H9 (cell line): ENCODE measurements at regions not wholly inside any gene's neighbourhood (a gene's known extent, or its start where the extent isn't known, plus 50 kb on each side); places are given as distances from the start of the nearest gene placed in this dataset.

Experiments used
- DNase-seq: peaks from one replicate; pipeline ENCODE4 v3.0.0-alpha.2; 2017
- H2AFZ ChIP-seq: one replicate; pipeline ENCODE4 v1.6.1; 2013; ENCODE audit warnings: mild to moderate bottlenecking, low read length, control low read depth, moderate library complexity
- H2AK5ac ChIP-seq: 2 replicates; pipeline ENCODE4 v1.6.1; 2013; ENCODE audit warnings: low read length, control low read depth, mixed read lengths; ENCODE audit not compliant: insufficient read length
- H2BK120ac ChIP-seq: one replicate; pipeline ENCODE4 v1.6.1; 2013; ENCODE audit warnings: low read depth, mild to moderate bottlenecking, low read length, control low read depth, inconsistent platforms; ENCODE audit not compliant: poor library complexity, severe bottlenecking
- H2BK12ac ChIP-seq: 2 replicates; pipeline ENCODE4 v1.6.1; 2013; ENCODE audit warnings: low read length, control low read depth, mixed read lengths, low read depth; ENCODE audit not compliant: insufficient read length
- H2BK15ac ChIP-seq: 2 replicates; pipeline ENCODE4 v1.6.1; 2013; ENCODE audit warnings: low read depth, low read length, control low read depth
- H2BK20ac ChIP-seq: one replicate; pipeline ENCODE4 v1.6.1; 2013; ENCODE audit warnings: low read depth, mild to moderate bottlenecking, low read length, control low read depth, inconsistent platforms; ENCODE audit not compliant: poor library complexity, severe bottlenecking
- H2BK5ac ChIP-seq: 2 replicates; pipeline ENCODE4 v1.6.1; 2013; ENCODE audit warnings: low read length, control low read depth, mixed read lengths; ENCODE audit not compliant: insufficient read length
- H3K14ac ChIP-seq: 2 replicates; pipeline ENCODE4 v1.6.1; 2013; ENCODE audit warnings: low read length, control low read depth; ENCODE audit not compliant: insufficient read depth
- H3K18ac ChIP-seq: 2 replicates; pipeline ENCODE4 v1.6.1; 2013; ENCODE audit warnings: low read depth, mild to moderate bottlenecking, mixed read lengths, low read length, control low read depth; ENCODE audit not compliant: insufficient read length
- H3K23ac ChIP-seq: 2 replicates; pipeline ENCODE4 v1.6.1; 2013; ENCODE audit warnings: low read length, control low read depth, mixed read lengths, low read depth; ENCODE audit not compliant: insufficient read length
- H3K23me2 ChIP-seq: 2 replicates; pipeline ENCODE4 v1.6.1; 2013; ENCODE audit warnings: low read depth, mild to moderate bottlenecking, mixed read lengths, low read length, control low read depth; ENCODE audit not compliant: insufficient read length, poor library complexity, severe bottlenecking
- H3K27ac ChIP-seq: 2 replicates; pipeline ENCODE4 v1.5.1; 2013; ENCODE audit warnings: low read length, control low read depth, mixed read lengths, low read depth; ENCODE audit not compliant: insufficient read length
- H3K27me3 ChIP-seq: 2 replicates; pipeline ENCODE4 v1.6.1; 2013; ENCODE audit warnings: low read length, control low read depth, inconsistent platforms; ENCODE audit not compliant: insufficient read depth
- H3K4ac ChIP-seq: 2 replicates; pipeline ENCODE4 v1.6.1; 2013; ENCODE audit warnings: low read depth, mild to moderate bottlenecking, control low read depth, inconsistent platforms, low read length, moderate library complexity
- H3K4me1 ChIP-seq: 2 replicates; pipeline ENCODE4 v1.6.1; 2013; ENCODE audit warnings: low read length, control low read depth, inconsistent platforms; ENCODE audit not compliant: insufficient read depth
- H3K4me2 ChIP-seq: 2 replicates; pipeline ENCODE4 v1.6.1; 2013; ENCODE audit warnings: low read length, control low read depth, mixed read lengths; ENCODE audit not compliant: insufficient read length, insufficient read depth
- H3K56ac ChIP-seq: 2 replicates; pipeline ENCODE4 v1.6.1; 2013; ENCODE audit warnings: low read depth, mild to moderate bottlenecking, mixed read lengths, low read length, control low read depth; ENCODE audit not compliant: insufficient read length
- H3K79me1 ChIP-seq: 2 replicates; pipeline ENCODE4 v1.6.1; 2013; ENCODE audit warnings: low read depth, mild to moderate bottlenecking, moderate library complexity, low read length, control low read depth, inconsistent platforms; ENCODE audit not compliant: insufficient read depth, poor library complexity, severe bottlenecking
- H3K79me2 ChIP-seq: 2 replicates; pipeline ENCODE4 v1.6.1; 2013; ENCODE audit warnings: low read length, control low read depth, inconsistent platforms; ENCODE audit not compliant: insufficient read depth
- H3K9ac ChIP-seq: 2 replicates; pipeline ENCODE4 v1.6.1; 2013; ENCODE audit warnings: low read length, control low read depth, mixed read lengths; ENCODE audit not compliant: insufficient read length; ENCODE audit errors: extremely low read depth
- H3K9me3 ChIP-seq: one replicate; pipeline ENCODE4 v1.6.1; 2013; ENCODE audit warnings: low read depth, low read length, inconsistent platforms; ENCODE audit not compliant: control insufficient read depth
- H3T11ph ChIP-seq: one replicate; pipeline ENCODE4 v1.6.1; 2013; ENCODE audit warnings: mild to moderate bottlenecking, low read length, control low read depth, inconsistent platforms
- H4K20me1 ChIP-seq: one replicate; pipeline ENCODE4 v1.6.1; 2013; ENCODE audit not compliant: control insufficient read depth, insufficient read length, insufficient read depth
- H4K5ac ChIP-seq: 2 replicates; pipeline ENCODE4 v1.6.1; 2013; ENCODE audit warnings: low read depth, mild to moderate bottlenecking, mixed read lengths, low read length, control low read depth; ENCODE audit not compliant: insufficient read length
- H4K8ac ChIP-seq: replicated peaks from 2 replicates; pipeline ENCODE4 v1.6.1; 2013; ENCODE audit warnings: low read length, control low read depth, mixed read lengths, low read depth; ENCODE audit not compliant: insufficient read length
- H4K91ac ChIP-seq: 2 replicates; pipeline ENCODE4 v1.6.1; 2013; ENCODE audit warnings: low read depth, mild to moderate bottlenecking, moderate library complexity, mixed read lengths, low read length, control low read depth; ENCODE audit not compliant: insufficient read length
- H3K27ac Mint-ChIP-seq, 3 experiments: 2 replicates in 2 of 3; 3 replicates in 1 of 3; pipeline ENCODE4 v1.8.0; 2020 to 2021; ENCODE audit warnings: mixed read lengths in 3 of 3, mild to moderate bottlenecking in 1 of 3, moderate library complexity in 1 of 3
- H3K27me3 Mint-ChIP-seq: 2 replicates; pipeline ENCODE4 v1.8.0; 2021; ENCODE audit warnings: low read depth, mild to moderate bottlenecking, moderate library complexity, mixed read lengths
- H3K36me3 Mint-ChIP-seq, 3 experiments: 2 replicates in 2 of 3; 3 replicates in 1 of 3; pipeline ENCODE4 v1.8.0; 2020 to 2021; ENCODE audit warnings: low read depth in 3 of 3, mixed read lengths in 3 of 3; ENCODE audit not compliant: insufficient read depth in 1 of 3
- H3K4me1 Mint-ChIP-seq, 2 experiments: 2 replicates each; pipeline ENCODE4 v1.8.0; 2020; ENCODE audit warnings: mixed read lengths in 2 of 2
- H3K4me3 Mint-ChIP-seq, 2 experiments: 2 replicates in 1 of 2; 3 replicates in 1 of 2; pipeline ENCODE4 v1.8.0; 2020 to 2021; ENCODE audit warnings: mild to moderate bottlenecking in 2 of 2, mixed read lengths in 2 of 2, moderate library complexity in 1 of 2
- H3K9me3 Mint-ChIP-seq, 2 experiments: 2 replicates in 1 of 2; 3 replicates in 1 of 2; pipeline ENCODE4 v1.8.0; 2020; ENCODE audit warnings: mild to moderate bottlenecking in 2 of 2, mixed read lengths in 2 of 2, moderate library complexity in 1 of 2
- WGBS: extraction: QIAGEN DNeasy Blood & Tissue Kit; methylation state at CpG from one replicate; pipeline ENCODE4 v1.1.7; 2013; ENCODE audit warnings: missing lambda C conversion rate, low lambda C conversion rate, mixed read lengths; ENCODE audit not compliant: insufficient read length; ENCODE audit errors: extremely low coverage; 5-methylcytosine and 5-hydroxymethylcytosine counted together
- TF ChIP-seq, protein P1 (sequence below): fragments of 200-600 bp; sonication (generic); conservative IDR thresholded peaks from 3 replicates; pipeline ENCODE4 v1.8.0; 2021; ENCODE audit warnings: antibody characterized with exemption, mild to moderate bottlenecking

DNA sequence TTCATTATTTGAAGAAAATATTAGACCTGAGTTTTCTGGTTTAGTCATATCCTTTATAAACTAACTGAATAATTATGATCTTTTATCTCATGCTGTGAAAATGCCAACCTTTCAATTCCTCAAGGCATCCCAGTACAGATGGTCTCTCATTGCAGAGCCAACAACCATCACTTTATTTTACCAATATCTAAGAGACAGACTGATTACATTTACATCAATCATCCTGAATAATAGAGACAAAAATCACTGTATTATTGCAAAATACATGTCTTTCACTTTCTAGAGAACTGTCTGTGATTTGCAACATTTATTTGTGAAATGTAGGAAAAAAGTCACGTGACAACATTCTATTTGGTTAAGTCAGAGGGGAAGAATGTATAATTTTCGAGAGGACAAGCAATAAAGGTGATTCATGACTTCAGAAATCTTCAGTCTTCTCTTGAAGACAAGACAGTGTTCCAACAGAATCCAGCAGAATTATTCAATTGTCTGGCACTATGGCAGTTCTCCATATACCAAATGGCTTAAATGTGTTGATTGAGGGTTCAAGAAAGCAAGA, 503.6 kb upstream of the SYT4 start:
- no peak overlapping the region for H3K14ac ChIP-seq
- H3T11ph ChIP-seq, result no peak overlapping the region
- H4K5ac ChIP-seq, result no peak overlapping the region
- no peaks in the 10 kb centered on the region for H3K27me3 ChIP-seq
- H2AFZ ChIP-seq, result no peak overlapping the region
- H3K23me2 ChIP-seq, result no peaks in the 10 kb centered on the region
- no peak overlapping the region for H2BK20ac ChIP-seq
- H3K4me1 ChIP-seq, result no peaks in the 10 kb centered on the region
- H3K4me3 Mint-ChIP-seq, result no peak overlapping the region
- H3K4me1 Mint-ChIP-seq, result no peaks in the 10 kb centered on the region
- H2BK12ac ChIP-seq, result no peak overlapping the region
- no peak overlapping the region for H3K56ac ChIP-seq
- H3K23ac ChIP-seq, result no peak overlapping the region
- H4K20me1 ChIP-seq, result no peaks in the 10 kb centered on the region
- no peaks in the 10 kb centered on the region for H3K9me3 Mint-ChIP-seq
- no peak for DNase-seq
- H3K79me1 ChIP-seq, result no peaks in the 10 kb centered on the region
- no peak overlapping the region for H2BK120ac ChIP-seq
- WGBS, result no CpG with 5 or more reads among the region's 2 CpGs
- H2BK5ac ChIP-seq, result no peak overlapping the region
- no peak overlapping the region for H3K27ac Mint-ChIP-seq
- TF ChIP-seq, protein P1, sequence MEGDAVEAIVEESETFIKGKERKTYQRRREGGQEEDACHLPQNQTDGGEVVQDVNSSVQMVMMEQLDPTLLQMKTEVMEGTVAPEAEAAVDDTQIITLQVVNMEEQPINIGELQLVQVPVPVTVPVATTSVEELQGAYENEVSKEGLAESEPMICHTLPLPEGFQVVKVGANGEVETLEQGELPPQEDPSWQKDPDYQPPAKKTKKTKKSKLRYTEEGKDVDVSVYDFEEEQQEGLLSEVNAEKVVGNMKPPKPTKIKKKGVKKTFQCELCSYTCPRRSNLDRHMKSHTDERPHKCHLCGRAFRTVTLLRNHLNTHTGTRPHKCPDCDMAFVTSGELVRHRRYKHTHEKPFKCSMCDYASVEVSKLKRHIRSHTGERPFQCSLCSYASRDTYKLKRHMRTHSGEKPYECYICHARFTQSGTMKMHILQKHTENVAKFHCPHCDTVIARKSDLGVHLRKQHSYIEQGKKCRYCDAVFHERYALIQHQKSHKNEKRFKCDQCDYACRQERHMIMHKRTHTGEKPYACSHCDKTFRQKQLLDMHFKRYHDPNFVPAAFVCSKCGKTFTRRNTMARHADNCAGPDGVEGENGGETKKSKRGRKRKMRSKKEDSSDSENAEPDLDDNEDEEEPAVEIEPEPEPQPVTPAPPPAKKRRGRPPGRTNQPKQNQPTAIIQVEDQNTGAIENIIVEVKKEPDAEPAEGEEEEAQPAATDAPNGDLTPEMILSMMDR, result no peak
- no peak overlapping the region for H2AK5ac ChIP-seq
- no peak overlapping the region for H3K4ac ChIP-seq
- H4K8ac ChIP-seq, result no peak overlapping the region
- no peaks in the 10 kb centered on the region for H3K79me2 ChIP-seq
- no peaks in the 10 kb centered on the region for H3K27me3 Mint-ChIP-seq
- H3K9me3 ChIP-seq, result no peaks in the 10 kb centered on the region
- no peaks in the 10 kb centered on the region; a peak in 1 of 7 replicates for H3K36me3 Mint-ChIP-seq
- no peak overlapping the region for H2BK15ac ChIP-seq
- no peak overlapping the region for H3K18ac ChIP-seq
- H3K4me2 ChIP-seq, result no peak overlapping the region
- no peak overlapping the region for H3K27ac ChIP-seq
- H3K9ac ChIP-seq, result no peak overlapping the region
- no peak overlapping the region for H4K91ac ChIP-seq
